ENCODE measurements at regions not wholly inside any gene's neighbourhood (a gene's known extent, or its start where the extent isn't known, plus 50 kb on each side); places are given as distances from the start of the nearest gene placed in this dataset.

DNA sequence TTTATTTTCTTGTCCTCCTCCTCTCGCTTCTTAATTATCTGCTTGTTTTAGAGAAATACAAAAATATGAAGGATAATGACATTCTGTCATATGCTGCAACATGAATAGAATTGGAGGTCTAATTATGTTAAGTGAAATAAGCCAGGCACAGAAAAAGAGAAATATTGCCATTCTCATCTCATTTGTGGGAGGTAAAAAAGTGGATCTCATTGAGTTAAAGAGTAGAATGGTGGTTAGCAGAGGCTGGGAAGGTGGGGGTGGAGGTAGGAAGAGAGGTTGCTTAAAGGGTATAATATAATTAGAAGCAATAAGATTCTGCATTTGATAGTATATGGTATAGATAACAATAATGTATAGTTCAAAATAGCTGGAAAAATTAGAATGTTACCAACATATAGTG, 231.3 kb downstream of the JRKL start:
- TF ChIP-seq POLR2A (IDR thresholded peaks at IDR 0.05; ENCODE audit: extremely low read depth, insufficient read length) (no peak), MYC (IDR thresholded peaks at IDR 0.05; ENCODE audit: low read depth, low read length) (no peak)
- TF ChIP-seq, protein P1, sequence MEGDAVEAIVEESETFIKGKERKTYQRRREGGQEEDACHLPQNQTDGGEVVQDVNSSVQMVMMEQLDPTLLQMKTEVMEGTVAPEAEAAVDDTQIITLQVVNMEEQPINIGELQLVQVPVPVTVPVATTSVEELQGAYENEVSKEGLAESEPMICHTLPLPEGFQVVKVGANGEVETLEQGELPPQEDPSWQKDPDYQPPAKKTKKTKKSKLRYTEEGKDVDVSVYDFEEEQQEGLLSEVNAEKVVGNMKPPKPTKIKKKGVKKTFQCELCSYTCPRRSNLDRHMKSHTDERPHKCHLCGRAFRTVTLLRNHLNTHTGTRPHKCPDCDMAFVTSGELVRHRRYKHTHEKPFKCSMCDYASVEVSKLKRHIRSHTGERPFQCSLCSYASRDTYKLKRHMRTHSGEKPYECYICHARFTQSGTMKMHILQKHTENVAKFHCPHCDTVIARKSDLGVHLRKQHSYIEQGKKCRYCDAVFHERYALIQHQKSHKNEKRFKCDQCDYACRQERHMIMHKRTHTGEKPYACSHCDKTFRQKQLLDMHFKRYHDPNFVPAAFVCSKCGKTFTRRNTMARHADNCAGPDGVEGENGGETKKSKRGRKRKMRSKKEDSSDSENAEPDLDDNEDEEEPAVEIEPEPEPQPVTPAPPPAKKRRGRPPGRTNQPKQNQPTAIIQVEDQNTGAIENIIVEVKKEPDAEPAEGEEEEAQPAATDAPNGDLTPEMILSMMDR (IDR thresholded peaks at IDR 0.05; ENCODE audit: low read depth, low read length): no peak

All from NB4 (cell line).